Islet precursor cell (in vitro differentiated cells): ENCODE measurements at regions not wholly inside any gene's neighbourhood (a gene's known extent, or its start where the extent isn't known, plus 50 kb on each side); places are given as distances from the start of the nearest gene placed in this dataset.

Experiments used
- DNase-seq: peaks from one replicate; pipeline ENCODE4 v3.0.0-alpha.2; 2018

GRCh38 chrX:137366018-137366633 is 199.8 kb upstream of the ZIC3 start:
- DNase-seq = no peak

GRCh38 chrX:137363559-137363958 is 202.4 kb upstream of the ZIC3 start:
- DNase-seq = no peak

GRCh38 chrX:137362583-137362982 is 203.3 kb upstream of the ZIC3 start:
- no peak for DNase-seq

- DNase-seq = no peak
Measured at GRCh38 chrX:137354851-137355250, 211.1 kb upstream of the ZIC3 start.

GRCh38 chrX:137353404-137353803 is 212.5 kb upstream of the ZIC3 start:
- DNase-seq = no peak

GRCh38 chrX:137352101-137352660 is 213.7 kb upstream of the ZIC3 start:
- no peak for DNase-seq

GRCh38 chrX:137342969-137343368 is 223.0 kb upstream of the ZIC3 start:
- no peak for DNase-seq

- DNase-seq = no peak
Measured at GRCh38 chrX:137313627-137314026, 252.3 kb upstream of the ZIC3 start.

- no peak for DNase-seq
Measured at GRCh38 chrX:137305404-137305803, 260.5 kb upstream of the ZIC3 start.

- DNase-seq = no peak
Measured at GRCh38 chrX:137297167-137297566, 263.4 kb upstream of the GPR101 start.

GRCh38 chrX:137290011-137290410 is 256.2 kb upstream of the GPR101 start:
- no peak for DNase-seq

GRCh38 chrX:137287191-137287590 is 253.4 kb upstream of the GPR101 start:
- DNase-seq = no peak

- no peak for DNase-seq
Measured at GRCh38 chrX:137286423-137286822, 252.6 kb upstream of the GPR101 start.

GRCh38 chrX:137278825-137279224 is 245.0 kb upstream of the GPR101 start:
- DNase-seq = no peak

GRCh38 chrX:137263374-137263773 is 229.6 kb upstream of the GPR101 start:
- DNase-seq = no peak

- DNase-seq = no peak
Measured at GRCh38 chrX:137245183-137245582, 211.4 kb upstream of the GPR101 start.

- no peak for DNase-seq
Measured at GRCh38 chrX:137236837-137237236, 203.0 kb upstream of the GPR101 start.

GRCh38 chrX:137234651-137235402 is 201.0 kb upstream of the GPR101 start:
- no peak for DNase-seq

- DNase-seq = no peak
Measured at GRCh38 chrX:137233478-137233877, 199.7 kb upstream of the GPR101 start.

GRCh38 chrX:137227151-137227550 is 193.4 kb upstream of the GPR101 start:
- DNase-seq = no peak

- no peak for DNase-seq
Measured at GRCh38 chrX:137215467-137215866, 181.7 kb upstream of the GPR101 start.

GRCh38 chrX:137212078-137212632 is 178.4 kb upstream of the GPR101 start:
- no peak for DNase-seq

GRCh38 chrX:137198040-137198439 is 164.2 kb upstream of the GPR101 start:
- no peak for DNase-seq

GRCh38 chrX:137195991-137196390 is 162.2 kb upstream of the GPR101 start:
- no peak for DNase-seq
